ENCODE measurements at regions not wholly inside any gene's neighbourhood (a gene's known extent, or its start where the extent isn't known, plus 50 kb on each side); places are given as distances from the start of the nearest gene placed in this dataset.
"Not testable (repeated sequence)": the region's sequence is repeated elsewhere in the genome, so short reads cannot be mapped to it uniquely, and the experiment has no call there.

DNA sequence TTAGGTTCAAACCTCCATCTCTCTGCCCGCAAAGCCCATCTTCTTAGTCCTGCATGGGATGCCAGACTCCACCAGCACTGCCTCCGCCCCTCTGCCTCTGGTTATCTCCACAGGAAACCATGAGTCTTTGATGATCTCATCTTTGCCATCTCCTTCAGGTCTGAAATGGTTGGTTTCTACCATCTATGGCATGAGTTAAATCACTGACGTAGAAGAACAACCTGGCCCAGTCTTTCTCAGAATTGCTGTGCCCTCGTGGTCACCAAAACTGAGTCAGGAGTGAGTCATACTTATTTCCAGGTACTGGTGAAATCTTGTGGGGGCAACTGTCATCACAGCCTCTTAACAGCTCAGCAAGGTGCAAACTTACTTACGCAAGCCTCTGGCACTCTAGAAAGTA, 468.7 kb upstream of the C16orf82 start:
- DNase-seq: no peak

DNA sequence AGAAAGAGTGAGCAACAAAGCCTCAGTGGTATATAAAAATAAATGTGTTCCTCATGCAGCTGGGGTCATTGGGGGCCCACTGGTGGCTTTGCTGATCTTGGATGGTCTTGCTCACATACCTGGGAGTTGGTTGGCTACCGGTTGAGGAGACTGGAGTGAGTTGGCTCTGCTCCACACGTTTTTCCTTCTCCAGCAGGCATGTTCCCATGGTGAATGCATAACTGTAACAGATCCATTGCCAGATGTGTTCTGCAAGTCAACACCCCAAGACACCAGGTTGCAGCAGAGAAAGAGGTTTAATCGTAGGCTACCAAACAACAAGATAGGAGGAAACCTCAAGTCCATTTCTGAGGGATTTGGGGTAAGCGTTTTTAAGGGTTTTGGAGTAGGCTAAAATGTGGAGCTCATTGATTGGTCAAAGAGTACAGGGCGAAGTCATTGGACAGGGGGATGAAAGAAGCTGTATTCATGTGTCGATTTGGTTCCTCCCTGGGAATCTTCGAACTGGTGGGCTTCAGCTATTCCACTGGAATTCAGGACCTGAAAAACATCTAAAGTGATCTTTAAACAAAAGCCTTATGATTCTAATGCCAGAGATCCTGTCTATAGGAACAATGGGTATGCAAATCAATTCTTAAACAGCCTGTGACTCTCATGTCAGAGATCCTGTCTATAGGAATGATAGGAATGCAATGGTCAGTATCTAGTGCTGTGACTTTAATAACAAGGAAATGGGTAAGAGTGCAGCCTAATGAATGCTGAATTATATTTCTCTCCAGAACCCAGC, 467.5 kb upstream of the C16orf82 start:
- no peak for DNase-seq

DNA sequence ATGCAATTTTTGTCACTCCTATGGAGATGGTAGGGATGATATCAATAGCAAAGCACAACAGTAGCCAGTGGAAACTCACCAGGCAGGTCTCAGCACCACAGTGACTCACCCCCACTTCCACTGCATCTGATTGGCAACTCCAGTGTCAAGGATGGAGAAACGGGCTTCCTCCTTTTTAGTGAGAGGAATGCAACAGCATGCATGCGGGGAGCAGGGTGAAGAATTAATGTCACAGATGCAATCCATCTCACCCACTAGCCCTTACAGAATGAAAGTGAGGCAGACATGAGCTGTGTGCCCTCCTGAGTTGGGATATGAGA, 467.0 kb upstream of the C16orf82 start:
- DNase-seq: no peak

DNA sequence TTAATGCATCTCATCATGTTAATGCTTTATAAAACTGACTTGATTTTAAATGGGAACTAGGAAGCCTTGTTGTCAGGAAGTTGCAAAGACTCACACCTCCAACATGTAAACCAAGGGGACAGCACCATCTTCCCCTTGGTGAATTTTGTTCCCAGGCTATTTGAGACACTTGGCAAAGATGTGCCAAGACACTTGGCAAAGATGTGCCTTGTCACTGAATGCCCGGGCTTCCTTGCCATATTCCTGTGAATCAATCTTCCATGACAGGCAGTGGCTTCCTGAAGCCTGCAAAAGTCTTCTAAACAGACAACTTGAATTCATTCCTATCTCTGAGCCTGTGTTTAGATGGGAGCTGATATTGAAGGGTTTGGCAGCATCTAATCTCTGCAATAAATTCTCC, 465.4 kb upstream of the C16orf82 start:
- no peak for DNase-seq

DNA sequence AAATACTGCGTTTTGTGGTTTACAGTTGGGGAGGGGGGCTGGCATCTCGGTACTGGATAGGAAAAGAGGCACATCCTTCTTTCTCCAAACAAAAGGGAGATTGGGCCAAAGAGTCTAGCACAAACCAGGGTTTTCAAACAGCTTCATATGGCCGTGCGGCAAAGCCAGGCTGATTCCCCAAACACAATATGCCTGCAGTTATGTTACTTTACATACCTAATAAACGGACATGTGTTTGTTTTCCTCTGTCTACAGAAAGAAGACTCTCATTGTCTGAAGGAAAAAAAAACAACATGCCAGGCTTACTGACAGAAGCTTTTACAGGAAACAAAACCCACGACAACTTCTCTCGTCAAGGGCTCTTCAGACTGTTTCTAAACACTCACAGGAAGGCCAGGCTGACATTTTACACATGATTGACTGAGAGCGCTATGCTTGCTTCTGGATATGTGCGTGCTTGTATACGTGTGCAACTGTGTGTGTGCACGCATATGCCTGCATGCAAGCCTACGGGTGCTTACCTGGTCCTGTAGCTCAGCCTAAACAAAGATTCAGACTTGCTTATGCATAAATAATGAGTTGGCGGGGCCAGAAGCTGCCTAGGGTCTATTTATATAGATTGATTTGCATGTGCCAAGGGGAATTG, 461.0 kb upstream of the C16orf82 start:
- no peak for DNase-seq

DNA sequence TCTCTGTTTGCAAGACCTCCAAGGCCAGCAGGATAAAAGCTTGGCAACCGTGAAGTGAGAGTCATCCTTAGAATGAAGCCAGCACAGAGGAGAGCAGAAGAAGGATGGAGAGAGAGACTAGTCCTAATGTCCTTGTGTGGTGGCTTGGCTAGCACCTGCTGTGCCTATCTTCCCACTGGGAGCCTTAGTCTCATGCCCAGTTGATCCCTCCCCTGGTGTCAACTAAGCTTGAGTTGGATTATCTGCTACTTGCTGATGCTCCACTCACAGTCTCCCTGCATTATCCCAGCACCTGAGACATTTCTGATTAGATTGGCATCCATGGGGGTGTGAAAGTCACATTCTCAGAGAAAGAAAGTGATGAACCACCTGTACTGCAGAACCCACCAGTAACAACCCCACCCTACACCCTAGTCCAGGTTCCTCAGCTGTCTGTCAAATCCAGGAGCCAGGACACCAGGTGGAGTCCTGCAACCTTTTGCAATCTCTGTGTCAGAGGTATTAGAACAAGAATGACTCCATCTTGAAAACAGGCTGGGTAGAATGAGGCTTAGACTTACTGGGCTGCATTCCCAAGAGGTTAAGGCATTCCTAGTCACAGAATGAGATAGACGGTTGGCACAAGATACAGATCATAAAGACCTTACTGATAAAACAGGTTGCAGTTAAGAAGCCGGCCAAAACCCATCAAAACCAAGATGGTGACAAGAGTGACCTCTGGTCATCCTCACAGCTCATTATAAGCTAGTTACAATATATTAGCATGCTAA, 460.2 kb upstream of the C16orf82 start:
- DNase-seq: no peak

DNA sequence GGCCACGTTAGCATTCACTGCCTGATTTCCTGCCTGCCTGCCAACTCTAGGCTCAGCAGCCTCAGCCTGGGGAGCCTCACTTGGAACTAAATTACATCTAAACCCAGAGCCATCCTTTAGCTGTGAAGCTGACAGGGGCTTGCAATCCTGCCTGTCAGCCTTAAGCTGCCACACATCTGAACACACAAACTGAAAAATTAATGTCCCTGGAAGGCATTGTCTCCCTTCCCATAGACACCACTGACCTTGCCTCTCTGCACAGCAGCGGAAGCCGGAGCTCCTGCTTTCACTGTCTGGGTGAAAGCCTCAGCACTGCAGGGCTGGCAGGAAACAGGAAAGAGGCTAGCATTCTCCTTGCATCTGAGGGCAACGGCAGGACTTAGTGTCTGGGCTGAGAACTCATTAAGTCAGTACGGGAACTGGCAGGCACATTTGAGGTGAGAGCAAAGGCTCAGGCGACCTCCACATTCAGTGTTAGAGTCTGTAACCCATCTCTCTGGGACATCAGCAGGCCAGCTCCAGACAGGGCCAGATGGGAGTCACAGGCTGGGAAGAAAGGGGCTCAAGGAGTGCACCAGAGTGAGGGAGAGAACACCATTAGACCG, 452.4 kb upstream of the C16orf82 start:
- no peak for DNase-seq

DNA sequence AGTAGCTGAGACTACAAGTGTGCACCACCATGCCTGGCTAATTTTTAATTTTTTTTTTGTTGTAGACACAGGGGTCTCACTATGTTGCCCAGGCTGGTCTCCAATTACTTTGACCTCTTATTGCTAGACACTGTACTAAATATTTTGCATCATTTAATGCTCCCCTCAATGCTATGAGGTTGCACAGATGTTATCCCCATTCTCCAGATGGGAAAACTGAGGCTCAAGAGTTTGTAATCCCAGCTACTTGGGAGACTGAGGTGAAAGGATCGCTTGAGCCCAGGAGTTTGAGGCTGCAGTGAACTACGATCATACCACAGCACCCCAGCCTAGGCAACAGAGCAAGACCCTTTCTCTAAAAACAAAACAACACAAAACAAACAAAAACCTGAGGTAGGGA, 443.3 kb upstream of the C16orf82 start:
- no peak for DNase-seq

DNA sequence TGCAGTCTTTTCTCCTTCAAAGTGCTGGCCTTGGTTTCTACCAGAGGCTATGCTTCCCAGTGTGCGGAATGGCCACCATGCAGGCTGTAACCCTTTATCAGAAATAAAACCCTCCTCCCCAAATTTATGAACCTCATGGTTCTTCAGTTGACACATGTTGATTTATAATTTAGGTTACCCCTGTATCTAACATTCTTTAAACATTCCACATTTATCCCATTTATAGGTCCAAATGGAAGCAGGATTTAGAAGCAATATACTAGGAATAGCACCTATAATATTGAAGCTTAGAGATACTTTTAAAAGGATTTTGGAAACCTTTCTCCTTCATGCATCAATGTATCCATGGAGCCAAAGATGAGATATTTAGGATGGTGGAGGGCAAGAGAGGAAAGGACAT, 438.8 kb upstream of the C16orf82 start:
- DNase-seq: no peak

DNA sequence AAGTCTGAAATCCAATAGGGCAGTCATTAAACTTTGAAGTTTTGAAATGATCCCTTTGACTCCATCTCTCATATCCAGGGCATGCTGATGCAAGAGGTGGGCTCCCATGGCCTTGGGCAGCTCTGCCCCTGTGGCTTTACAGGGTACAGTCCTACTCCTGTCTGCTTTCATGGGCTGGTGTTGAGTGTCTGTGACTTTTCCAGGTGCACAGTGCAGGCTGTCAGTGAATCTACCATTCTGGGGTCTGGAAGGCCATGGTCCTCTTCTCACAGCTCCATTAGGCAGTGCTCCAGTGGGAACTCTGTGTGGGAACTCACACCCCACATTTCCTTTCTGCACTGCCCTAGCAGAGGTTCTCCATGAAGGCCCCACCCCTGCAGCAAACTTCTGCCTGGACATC, 435.4 kb upstream of the C16orf82 start:
- not testable (repeated sequence) for DNase-seq

DNA sequence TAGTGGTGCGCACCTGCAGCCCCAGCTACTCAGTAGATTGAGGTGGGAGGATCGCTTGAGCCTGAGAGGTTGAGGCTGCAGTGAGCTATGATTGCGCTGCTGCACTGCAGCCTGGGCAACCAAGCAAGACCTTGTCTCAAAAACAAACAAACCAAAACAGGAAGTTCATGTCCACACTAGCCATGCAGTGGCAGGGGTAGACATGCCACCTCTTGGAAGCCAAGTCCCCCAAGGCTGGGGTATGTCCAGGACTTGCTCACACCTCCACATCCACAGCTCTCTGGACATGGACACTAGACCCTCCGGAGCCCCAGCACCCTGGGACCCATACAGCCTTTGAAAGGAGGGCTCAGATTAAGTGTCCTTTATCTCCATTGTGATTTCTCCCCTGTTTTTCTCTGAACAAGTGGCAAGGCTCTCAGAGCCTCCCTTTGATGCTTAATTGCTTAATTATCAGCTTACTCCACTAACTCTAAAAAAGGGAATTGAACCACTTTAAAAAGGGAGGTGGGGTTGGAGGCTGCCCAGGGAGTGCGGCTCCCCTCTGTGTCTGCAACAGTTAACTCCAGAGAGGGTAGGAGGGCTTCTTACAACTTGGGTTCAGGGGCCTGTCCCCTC, 424.6 kb upstream of the C16orf82 start:
- DNase-seq: no peak

DNA sequence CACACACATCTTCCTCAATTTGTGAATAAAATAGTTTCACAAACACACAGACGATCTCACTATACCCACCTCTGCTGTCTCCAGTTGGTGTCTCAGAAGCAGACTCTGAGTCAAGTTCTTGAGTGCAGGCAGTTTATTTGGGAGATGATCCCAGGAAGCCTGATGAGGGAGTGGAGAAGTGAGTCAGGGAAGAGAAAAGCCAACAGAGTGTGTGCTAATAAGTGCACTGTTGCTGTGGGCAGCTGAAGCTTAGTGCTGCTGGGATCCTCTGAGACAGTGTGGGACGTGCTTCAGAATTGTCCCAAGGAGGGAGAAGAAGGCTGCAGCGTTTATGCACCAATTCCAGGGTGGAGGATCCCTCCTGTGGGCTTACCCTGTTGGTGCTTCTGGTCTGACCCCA, 423.2 kb upstream of the C16orf82 start:
- DNase-seq: no peak

DNA sequence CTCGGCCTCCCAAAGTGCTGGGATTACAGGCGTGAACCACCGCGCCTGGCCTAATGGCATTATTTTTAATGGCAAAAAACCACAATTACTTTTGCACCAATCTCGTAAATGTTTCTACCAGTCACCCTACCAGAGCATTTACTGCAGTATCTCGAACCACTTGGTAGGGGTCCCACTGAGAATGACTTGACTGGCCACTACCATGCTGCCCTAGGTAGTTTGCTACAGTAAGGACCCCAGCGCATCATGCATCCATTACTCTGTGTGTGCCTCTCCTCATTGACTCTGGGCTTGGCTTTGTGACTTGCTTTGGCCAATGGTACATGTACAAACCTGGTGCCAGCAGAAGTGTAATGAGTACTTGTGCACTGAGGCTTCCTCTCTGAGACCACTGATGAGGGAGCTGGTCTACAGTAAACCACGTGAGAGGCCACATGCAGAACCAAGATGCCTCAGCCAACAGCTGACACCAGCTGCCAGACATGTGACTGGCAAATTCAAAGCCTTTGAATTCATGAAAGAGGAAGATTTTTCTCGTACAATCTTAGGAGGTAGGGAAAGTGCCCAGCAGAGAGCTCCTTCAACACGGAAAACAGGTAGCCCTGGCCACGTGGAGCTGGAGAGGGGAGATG, 421.7 kb upstream of the C16orf82 start:
- no peak for DNase-seq

DNA sequence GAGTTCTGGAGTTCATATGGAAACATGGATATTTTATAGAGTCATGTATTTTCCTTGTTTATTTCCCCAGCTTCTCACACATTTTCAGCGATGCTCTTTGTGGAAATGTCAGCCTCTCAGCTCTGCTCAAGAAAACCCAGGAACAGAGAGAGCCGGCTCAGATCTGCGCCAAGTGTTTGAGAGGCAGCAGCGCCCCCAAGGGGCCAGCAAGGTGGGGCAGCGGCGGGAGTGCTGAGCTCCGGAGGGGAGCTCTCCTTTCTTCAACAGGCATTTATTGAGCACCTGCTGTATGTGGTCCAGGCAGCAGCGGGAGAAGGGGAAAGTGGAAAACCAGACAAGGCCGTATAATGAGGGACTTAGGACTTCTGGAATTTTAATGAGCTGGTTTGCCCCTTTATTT, 421.1 kb upstream of the C16orf82 start:
- DNase-seq: no peak

DNA sequence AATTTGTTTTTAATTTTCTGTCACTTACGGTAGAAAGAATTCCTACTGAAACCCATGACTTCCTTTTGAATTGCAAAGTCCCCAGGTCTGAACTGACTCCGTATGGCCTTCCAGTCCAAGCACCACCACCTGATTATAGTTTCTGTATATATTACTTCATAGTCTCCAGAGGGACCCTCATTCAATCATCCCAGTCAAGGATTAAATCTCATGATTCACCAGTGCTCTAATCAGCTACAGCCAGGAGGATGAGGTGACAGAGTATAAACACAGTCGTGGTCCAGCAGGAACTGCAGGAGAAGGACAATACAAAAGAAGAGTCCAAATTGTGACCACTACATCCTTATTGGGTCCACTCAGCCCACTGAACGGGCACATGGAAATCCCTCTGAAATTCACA, 418.9 kb upstream of the C16orf82 start:
- no peak for DNase-seq

DNA sequence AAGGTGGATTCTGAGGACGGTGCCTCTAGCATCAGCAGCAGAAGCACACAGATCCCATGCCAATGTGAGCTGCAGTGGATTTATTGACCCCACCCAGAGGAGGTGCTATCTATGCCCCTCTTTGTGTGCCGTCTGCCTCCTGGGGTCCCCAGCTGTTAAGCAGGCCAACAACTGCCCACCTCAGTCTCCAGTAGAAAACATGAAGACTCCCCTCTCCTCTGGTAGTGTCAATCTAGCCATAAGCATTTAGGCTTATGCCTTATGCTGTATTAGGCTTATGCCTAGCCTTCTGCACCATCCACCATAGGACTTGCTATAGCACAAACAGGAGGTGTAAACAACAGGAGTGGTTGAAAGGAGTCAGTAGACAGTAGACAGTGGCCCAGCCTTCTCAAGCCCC, 417.9 kb upstream of the C16orf82 start:
- no peak for DNase-seq

DNA sequence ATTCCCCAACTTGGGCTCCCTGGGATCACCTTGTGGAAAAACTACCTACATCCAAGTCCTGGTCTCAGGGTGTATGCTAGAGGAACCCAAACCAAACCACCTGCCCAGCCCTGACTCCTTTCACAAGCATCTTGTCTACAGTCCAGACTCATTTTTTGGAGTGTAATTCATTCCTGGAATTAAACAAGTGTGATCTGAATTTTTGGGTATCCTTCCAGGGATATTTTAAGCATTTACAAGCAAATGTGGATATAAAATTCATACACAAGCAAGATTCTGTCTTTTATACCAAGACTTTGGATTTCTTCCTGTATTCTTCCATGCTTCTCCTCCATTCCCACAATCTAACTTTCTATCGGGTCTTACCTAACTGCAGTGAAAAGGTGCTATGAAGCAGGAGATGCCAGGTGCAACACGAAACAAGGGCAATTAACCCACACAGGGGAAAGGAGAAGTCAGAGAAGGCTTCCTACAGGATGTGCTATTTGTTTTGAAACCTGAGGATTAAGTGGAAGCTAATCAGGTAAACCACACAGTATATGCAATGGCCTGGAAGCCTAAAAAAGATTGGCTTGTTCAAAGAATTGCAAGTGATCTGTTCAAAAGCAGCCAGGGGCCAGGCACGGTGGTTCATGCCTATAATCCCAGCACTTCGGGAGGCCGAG, 417.2 kb upstream of the C16orf82 start:
- DNase-seq: no peak

DNA sequence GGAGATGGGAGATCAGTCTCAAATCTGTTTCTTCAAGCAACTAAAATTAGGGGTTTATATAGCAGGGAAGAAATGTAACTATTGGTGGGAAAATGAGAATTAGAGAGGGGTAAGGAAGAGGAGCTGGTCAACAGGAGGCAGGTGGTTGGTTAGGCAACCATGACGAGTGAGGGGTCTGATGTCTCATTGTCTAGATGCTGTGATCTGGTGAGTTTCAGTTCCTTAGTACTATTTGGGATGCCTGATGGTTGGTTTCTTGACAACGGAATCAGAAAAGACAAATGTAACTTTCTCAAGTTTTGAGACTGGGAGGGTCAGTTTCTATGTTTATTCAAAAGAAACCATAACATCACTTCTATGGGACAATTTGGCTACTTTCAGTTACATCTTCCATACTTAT, 415.3 kb upstream of the C16orf82 start:
- DNase-seq: no peak

DNA sequence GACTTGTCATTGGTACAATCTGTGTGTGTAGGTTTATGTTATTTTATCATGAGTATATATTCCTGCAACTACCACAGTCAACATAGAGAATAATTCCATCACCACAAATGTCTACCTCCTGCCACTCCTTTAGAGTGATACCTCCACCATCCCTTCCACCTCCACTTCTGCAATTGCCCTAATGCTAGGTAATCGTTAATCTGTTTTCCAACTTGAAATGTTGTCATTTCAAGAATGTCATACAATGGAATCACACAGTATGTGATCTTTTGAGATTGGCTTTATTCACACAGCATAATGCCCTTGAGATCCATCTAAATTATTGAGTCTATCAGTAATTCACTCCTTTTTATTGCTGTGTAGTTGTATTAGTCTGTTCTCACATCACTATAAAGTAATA, 414.8 kb upstream of the C16orf82 start:
- DNase-seq: no peak

DNA sequence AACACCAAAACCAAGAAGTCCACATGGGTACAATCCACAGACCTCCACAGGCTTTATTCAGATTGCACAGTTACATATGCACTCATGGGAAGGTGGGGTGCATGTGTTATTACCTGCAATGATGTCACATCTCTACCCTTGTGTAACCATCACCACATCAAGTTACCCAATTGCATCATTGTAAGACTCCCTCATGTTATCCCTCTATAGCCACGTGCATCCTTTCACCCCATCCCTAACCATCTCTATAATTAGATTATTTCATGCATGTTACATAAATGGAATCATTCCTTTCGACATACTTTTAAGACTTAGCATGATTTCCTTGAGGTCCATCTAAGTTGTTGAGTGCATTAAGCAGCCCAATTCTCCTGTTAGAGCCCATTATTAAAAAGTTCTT, 408.2 kb upstream of the C16orf82 start:
- DNase-seq: no peak

DNA sequence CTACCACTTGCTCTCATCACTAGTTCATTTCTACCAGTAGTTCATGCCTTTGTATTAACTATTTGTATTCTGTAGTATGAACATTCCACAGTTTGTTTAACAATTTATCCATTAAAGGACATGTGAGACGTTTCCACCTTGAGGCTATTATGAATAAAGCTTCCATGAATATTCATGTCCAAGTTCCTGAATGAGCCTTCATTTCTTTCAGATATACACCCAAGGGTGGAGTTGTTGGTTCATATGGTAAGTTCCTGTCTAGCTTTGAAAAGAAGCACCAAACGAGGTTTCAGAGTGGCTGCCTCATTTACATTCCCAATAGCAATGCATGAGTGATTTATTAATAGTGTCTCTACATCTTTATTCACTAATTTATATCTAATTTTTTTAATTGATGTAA, 407.8 kb upstream of the C16orf82 start:
- DNase-seq: no peak

DNA sequence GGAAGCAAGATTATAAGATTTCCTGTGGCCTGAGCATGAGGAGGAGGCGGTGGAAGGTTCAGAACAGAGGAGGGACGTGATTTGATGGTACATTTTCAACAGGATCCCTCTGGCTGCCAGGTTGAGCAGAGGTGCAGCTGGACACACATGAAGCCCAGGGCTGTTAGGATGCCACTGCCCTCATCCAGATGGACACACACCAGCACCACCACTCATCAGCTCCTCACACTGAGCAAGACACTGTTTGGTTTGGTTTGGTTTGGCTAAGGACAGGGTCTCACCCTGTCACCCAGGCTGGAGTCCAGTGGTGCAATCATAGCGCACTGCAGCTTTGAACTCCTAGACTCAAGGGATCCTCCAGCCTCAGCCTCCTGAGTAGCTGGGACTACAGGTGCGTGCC, 402.6 kb upstream of the C16orf82 start:
- no peak for DNase-seq

Measured in NCI-H226 (cell line).